Erythroblast (primary cell): ENCODE measurements at regions not wholly inside any gene's neighbourhood (a gene's known extent, or its start where the extent isn't known, plus 50 kb on each side); places are given as distances from the start of the nearest gene placed in this dataset.

Source experiments
- GATA1 ChIP-seq: IDR thresholded peaks from 2 replicates; pipeline ENCODE4 v1.6.1; 2011; ENCODE audit warnings: low read depth, mild to moderate bottlenecking, control low read depth, low read length, moderate library complexity
- POLR2A ChIP-seq: IDR thresholded peaks from 2 replicates; pipeline ENCODE4 v1.6.1; 2011; ENCODE audit warnings: mild to moderate bottlenecking, low read length

DNA sequence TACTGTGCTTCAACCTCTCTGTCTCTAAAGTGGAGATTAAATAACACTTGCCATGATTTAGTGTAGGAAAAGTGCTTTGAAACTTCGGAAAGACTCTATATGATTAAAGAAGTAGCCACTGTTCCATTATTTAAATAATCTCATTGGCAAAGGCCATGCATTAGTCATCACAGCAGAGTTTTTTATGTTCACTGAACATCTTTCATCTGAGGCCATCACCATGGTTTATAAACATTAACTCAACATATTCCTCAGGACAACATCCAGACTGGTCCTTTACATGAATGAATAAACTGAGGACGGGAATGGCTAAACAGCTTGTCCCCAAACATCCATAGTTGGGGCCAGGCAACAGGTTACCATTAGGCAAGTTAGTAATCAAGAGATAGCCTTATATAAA is 124.6 kb upstream of the FRMD6 start:
- TF ChIP-seq POLR2A (no peak), GATA1 (no peak)
